Trophoblast cell (in vitro differentiated cells and primary cell): ENCODE measurements at regions not wholly inside any gene's neighbourhood (a gene's known extent, or its start where the extent isn't known, plus 50 kb on each side); places are given as distances from the start of the nearest gene placed in this dataset.

Experiments
- DNase-seq, 2 donors: peaks; one replicate each; pipeline ENCODE4 v3.0.0-alpha.2; 2016
- H2AFZ ChIP-seq: 2 replicates; pipeline ENCODE4 v1.6.1; 2013; ENCODE audit warnings: low read length, moderate library complexity, mild to moderate bottlenecking; ENCODE audit not compliant: insufficient read depth, poor library complexity
- H2AK5ac ChIP-seq: 2 replicates; pipeline ENCODE4 v1.6.1; 2013; ENCODE audit warnings: mild to moderate bottlenecking, low read length
- H2BK120ac ChIP-seq: 2 replicates; pipeline ENCODE4 v1.6.1; 2013; ENCODE audit warnings: low read length, mild to moderate bottlenecking, moderate library complexity; ENCODE audit not compliant: insufficient read depth, poor library complexity
- H2BK12ac ChIP-seq: 2 replicates; pipeline ENCODE4 v1.6.1; 2013; ENCODE audit warnings: mild to moderate bottlenecking, low read length, moderate library complexity
- H2BK5ac ChIP-seq: 2 replicates; pipeline ENCODE4 v1.6.1; 2013; ENCODE audit warnings: low read length, low read depth, moderate library complexity, mild to moderate bottlenecking; ENCODE audit not compliant: poor library complexity
- H3K14ac ChIP-seq: 2 replicates; pipeline ENCODE4 v1.6.1; 2013; ENCODE audit warnings: mild to moderate bottlenecking, low read length
- H3K18ac ChIP-seq: 2 replicates; pipeline ENCODE4 v1.6.1; 2013; ENCODE audit warnings: mild to moderate bottlenecking, low read length
- H3K23ac ChIP-seq: 2 replicates; pipeline ENCODE4 v1.6.1; 2013; ENCODE audit warnings: low read length
- H3K27ac ChIP-seq: 2 replicates; pipeline ENCODE4 v1.5.1; 2013; ENCODE audit warnings: low read depth, mild to moderate bottlenecking, inconsistent platforms, low read length, moderate library complexity
- H3K27me3 ChIP-seq: 2 replicates; pipeline ENCODE4 v1.6.1; 2013; ENCODE audit warnings: inconsistent platforms, mild to moderate bottlenecking, low read length, moderate library complexity; ENCODE audit not compliant: insufficient read depth
- H3K36me3 ChIP-seq, 2 experiments: 1 replicate in 1 of 2; 2 replicates in 1 of 2; pipeline ENCODE4 v1.6.1; 2013; ENCODE audit warnings: low read length in 2 of 2, mild to moderate bottlenecking in 2 of 2, moderate library complexity in 1 of 2; ENCODE audit not compliant: insufficient read depth in 2 of 2, control insufficient read depth in 1 of 2
- H3K4ac ChIP-seq: 2 replicates; pipeline ENCODE4 v1.6.1; 2013; ENCODE audit warnings: low read depth, mild to moderate bottlenecking, low read length, moderate library complexity
- H3K4me1 ChIP-seq, 2 experiments: 1 replicate in 1 of 2; 2 replicates in 1 of 2; pipeline ENCODE4 v1.6.1; 2013; ENCODE audit warnings: low read length in 2 of 2, mild to moderate bottlenecking in 2 of 2, moderate library complexity in 1 of 2; ENCODE audit not compliant: insufficient read depth in 2 of 2, control insufficient read depth in 1 of 2
- H3K4me2 ChIP-seq: 2 replicates; pipeline ENCODE4 v1.6.1; 2013; ENCODE audit warnings: inconsistent platforms, mild to moderate bottlenecking, low read length, moderate library complexity
- H3K4me3 ChIP-seq: 2 replicates; pipeline ENCODE4 v1.5.1; 2013; ENCODE audit warnings: mild to moderate bottlenecking, low read depth, low read length, inconsistent platforms
- H3K79me1 ChIP-seq: one replicate; pipeline ENCODE4 v1.6.1; 2013; ENCODE audit warnings: low read length
- H3K79me2 ChIP-seq: 2 replicates; pipeline ENCODE4 v1.6.1; 2013; ENCODE audit warnings: low read length, mild to moderate bottlenecking; ENCODE audit not compliant: control insufficient read depth, insufficient read depth, poor library complexity
- H3K9ac ChIP-seq: 2 replicates; pipeline ENCODE4 v1.6.1; 2013; ENCODE audit warnings: mild to moderate bottlenecking, low read length
- H3K9me3 ChIP-seq: 2 replicates; pipeline ENCODE4 v1.6.1; 2013; ENCODE audit warnings: low read depth, mild to moderate bottlenecking, control low read depth, inconsistent platforms, low read length; ENCODE audit not compliant: insufficient read depth
- H4K12ac ChIP-seq: 2 replicates; pipeline ENCODE4 v1.6.1; 2013; ENCODE audit warnings: low read depth, mild to moderate bottlenecking, low read length, moderate library complexity
- H4K8ac ChIP-seq: 2 replicates; pipeline ENCODE4 v1.6.1; 2013; ENCODE audit warnings: low read depth, mild to moderate bottlenecking, low read length, moderate library complexity
- H4K91ac ChIP-seq: one replicate; pipeline ENCODE4 v1.6.1; 2013; ENCODE audit warnings: low read depth, mild to moderate bottlenecking, low read length, moderate library complexity
- WGBS: extraction: QIAGEN DNeasy Blood & Tissue Kit; methylation state at CpG from one replicate; pipeline ENCODE4 v1.1.7; 2013; ENCODE audit warnings: missing lambda C conversion rate; ENCODE audit not compliant: insufficient read length, insufficient coverage; ENCODE audit errors: extremely low coverage; 5-methylcytosine and 5-hydroxymethylcytosine counted together

DNA sequence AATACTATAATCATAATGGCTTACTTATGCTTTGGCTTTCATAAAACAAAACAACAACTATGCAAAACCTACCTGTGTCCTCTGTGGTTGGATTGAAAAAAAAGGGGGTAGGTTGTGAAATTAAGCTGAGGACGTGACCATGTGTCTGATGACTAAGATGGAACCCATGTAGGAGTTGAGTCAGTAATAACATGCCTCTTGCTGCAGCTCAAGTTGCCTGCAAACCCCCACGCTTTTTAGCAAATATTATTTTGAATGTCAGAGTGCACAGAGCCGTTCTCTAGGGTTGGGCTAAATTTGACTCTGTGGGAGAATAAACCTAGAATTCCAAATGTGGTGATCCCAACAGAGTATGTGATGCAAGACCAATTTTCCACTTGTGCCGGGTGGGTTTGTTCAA is 209.3 kb downstream of the KCNRG start:
- Histone ChIP-seq H3K4me1 (no peaks in the 10 kb centered on the region), H3K9me3 (no peaks in the 10 kb centered on the region), H3K79me2 (no peaks in the 10 kb centered on the region), H3K18ac (no peak overlapping the region), H3K27me3 (no peaks in the 10 kb centered on the region), H2AK5ac (no peak overlapping the region), H3K14ac (no peak overlapping the region), H3K27ac (no peak overlapping the region), H4K91ac (no peak overlapping the region), H3K4me2 (no peak overlapping the region), H3K36me3 (no peaks in the 10 kb centered on the region), H2BK5ac (no peak overlapping the region), H4K12ac (no peak overlapping the region), H2AFZ (no peak overlapping the region), H3K9ac (no peak overlapping the region), H4K8ac (no peak overlapping the region), H3K23ac (no peak overlapping the region), H3K4me3 (no peak overlapping the region), H3K4ac (no peak overlapping the region), H2BK12ac (no peak overlapping the region), H3K79me1 (no peaks in the 10 kb centered on the region), H2BK120ac (no peak overlapping the region)
- DNase-seq = peak in 1 of 2 donors; percentile 48
- WGBS = no CpG with 5 or more reads among the region's 4 CpGs

DNA sequence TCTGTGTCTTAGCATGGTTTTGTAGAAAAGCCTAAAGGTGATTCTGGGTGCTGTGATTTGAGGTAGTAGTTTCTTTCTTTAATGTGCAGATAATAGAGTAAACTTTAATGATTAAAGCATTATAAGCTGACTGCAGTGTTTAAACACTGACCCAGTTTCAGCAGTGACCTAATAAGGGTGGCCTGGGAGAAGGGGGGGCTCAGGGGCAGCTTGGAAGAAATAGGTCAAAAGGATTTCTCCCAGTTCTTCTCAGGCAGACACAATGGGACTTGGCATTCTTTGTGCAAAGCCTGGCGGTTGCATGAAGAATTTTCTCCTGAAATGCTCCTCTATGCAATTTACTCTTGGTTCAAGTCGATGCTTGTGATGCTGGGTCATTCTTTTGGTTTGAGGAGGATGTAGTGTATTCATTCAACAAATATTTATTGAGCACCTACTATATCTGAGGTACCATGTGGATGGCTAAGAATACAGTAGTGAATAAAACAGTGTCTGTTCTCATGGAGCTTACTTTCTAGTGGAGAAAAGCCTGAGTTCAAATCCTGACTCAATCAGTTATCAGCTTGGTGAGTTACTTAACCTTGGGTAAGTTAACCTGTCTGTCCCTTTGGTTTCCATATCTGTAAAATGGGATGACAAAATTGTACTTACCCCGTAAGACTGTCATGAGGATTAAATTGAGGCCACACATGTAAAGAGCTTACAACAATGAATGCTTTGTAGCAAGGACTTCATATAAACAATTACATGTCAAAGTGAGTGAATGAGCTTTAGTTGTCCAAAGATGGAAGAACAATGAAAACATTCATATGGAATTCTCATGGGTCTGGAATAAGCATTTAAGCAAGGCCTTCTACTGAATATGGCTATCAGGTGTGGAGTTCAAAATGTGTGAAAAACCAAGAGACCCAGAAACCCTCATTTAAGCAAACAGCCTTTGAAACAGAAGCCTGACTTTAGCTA is 210.2 kb downstream of the KCNRG start:
- no peak overlapping the region for H3K18ac ChIP-seq
- H2AFZ ChIP-seq = no peak overlapping the region
- H2BK5ac ChIP-seq = no peak overlapping the region
- no peaks in the 10 kb centered on the region for H3K79me2 ChIP-seq
- H3K4me2 ChIP-seq = no peak overlapping the region
- no peak overlapping the region for H3K14ac ChIP-seq
- H3K4me1 ChIP-seq = no peaks in the 10 kb centered on the region
- no peak overlapping the region for H4K8ac ChIP-seq
- H3K9me3 ChIP-seq = no peaks in the 10 kb centered on the region
- H3K4ac ChIP-seq = no peak overlapping the region
- H4K91ac ChIP-seq = no peak overlapping the region
- no peak overlapping the region for H2BK12ac ChIP-seq
- H2AK5ac ChIP-seq = no peak overlapping the region
- H4K12ac ChIP-seq = no peak overlapping the region
- H3K27me3 ChIP-seq = no peaks in the 10 kb centered on the region
- H3K4me3 ChIP-seq = no peak overlapping the region
- no peak overlapping the region for H2BK120ac ChIP-seq
- no peaks in the 10 kb centered on the region for H3K36me3 ChIP-seq
- no CpG with 5 or more reads among the region's 3 CpGs for WGBS
- H3K23ac ChIP-seq = no peak overlapping the region
- H3K9ac ChIP-seq = no peak overlapping the region
- no peak overlapping the region for H3K27ac ChIP-seq
- no peaks in the 10 kb centered on the region for H3K79me1 ChIP-seq
- no peak for DNase-seq

DNA sequence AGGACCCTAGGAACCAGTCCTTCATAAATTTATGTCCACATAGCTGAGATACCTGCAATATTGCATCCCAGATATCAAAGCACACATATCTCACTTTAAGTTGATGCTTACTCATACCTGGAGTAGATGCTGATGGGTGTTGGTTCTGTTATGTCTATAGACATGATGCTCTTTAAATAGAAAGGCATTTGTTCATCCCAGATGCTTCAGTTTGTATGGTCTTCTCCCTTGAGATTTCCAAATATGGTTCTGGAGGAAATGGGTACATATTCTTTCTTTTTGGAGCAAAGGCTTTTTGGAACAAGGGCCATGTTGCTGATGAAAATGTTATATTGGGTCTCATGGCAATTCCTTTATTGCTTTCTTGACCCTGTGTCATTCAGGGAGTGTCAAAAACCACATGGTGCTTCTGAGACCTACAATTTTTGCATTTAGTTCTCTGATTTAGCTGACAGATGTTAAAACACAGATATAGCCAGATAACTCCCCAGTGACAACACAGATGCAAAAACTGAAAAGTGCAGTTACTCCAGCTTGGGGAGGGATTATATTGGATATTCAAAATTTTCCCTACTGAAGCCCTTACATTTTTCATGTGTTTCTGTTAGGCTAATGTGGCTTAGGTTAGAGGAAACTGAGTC is 211.4 kb downstream of the KCNRG start:
- Histone ChIP-seq H2AK5ac (no peak overlapping the region), H4K8ac (no peak overlapping the region), H2AFZ (no peak overlapping the region), H3K79me1 (no peaks in the 10 kb centered on the region), H3K79me2 (no peaks in the 10 kb centered on the region), H4K91ac (no peak overlapping the region), H3K4ac (no peak overlapping the region), H3K14ac (no peak overlapping the region), H3K9me3 (no peaks in the 10 kb centered on the region), H3K27me3 (no peaks in the 10 kb centered on the region), H2BK120ac (no peak overlapping the region), H3K27ac (no peak overlapping the region), H3K36me3 (no peaks in the 10 kb centered on the region), H2BK12ac (no peak overlapping the region), H4K12ac (no peak overlapping the region), H3K4me2 (no peak overlapping the region), H3K23ac (no peak overlapping the region), H2BK5ac (no peak overlapping the region), H3K9ac (no peak overlapping the region), H3K4me1 (no peaks in the 10 kb centered on the region), H3K18ac (no peak overlapping the region), H3K4me3 (no peak overlapping the region)
- no peak for DNase-seq

DNA sequence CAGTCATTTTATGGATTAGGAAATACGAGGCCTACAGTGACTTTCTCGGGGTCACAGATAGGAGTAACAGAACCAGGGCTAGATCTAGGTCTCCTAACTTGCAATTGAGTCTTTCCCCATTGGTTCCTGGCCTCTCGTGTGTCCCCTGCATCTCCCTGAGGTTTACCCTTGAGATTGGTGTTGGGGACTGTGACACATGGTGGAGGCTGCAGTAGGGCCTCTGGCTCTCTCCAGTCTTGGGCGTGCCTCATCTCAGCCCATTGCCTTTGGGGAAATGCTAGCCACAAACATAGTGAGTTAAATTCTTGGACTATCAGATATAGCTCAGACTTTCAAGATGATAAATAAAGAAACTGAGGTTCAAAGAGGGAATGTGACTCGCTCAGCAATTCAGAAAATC is 212.1 kb downstream of the KCNRG start:
- Histone ChIP-seq H3K4me2 (no peak overlapping the region), H3K79me2 (no peaks in the 10 kb centered on the region), H3K4ac (no peak overlapping the region), H4K8ac (no peak overlapping the region), H3K36me3 (no peaks in the 10 kb centered on the region), H3K9ac (no peak overlapping the region), H3K27ac (no peak overlapping the region), H2BK12ac (no peak overlapping the region), H2BK120ac (no peak overlapping the region), H3K18ac (no peak overlapping the region), H3K4me3 (no peak overlapping the region), H4K91ac (no peak overlapping the region), H4K12ac (no peak overlapping the region), H3K79me1 (no peaks in the 10 kb centered on the region), H2AK5ac (no peak overlapping the region), H3K4me1 (no peaks in the 10 kb centered on the region), H3K27me3 (no peaks in the 10 kb centered on the region), H3K14ac (no peak overlapping the region), H3K9me3 (no peaks in the 10 kb centered on the region), H2AFZ (no peak overlapping the region), H3K23ac (no peak overlapping the region), H2BK5ac (no peak overlapping the region)
- no CpG with 5 or more reads among the region's 5 CpGs for WGBS
- no peak for DNase-seq
